ENCODE measurements at regions not wholly inside any gene's neighbourhood (a gene's known extent, or its start where the extent isn't known, plus 50 kb on each side); places are given as distances from the start of the nearest gene placed in this dataset.

- no peak for DNase-seq (ENCODE audit: low read depth)
- H3K4me3 ChIP-seq (ENCODE audit: low read depth, low read length), result no peak overlapping the region
- no peak for TF ChIP-seq CTCF (IDR thresholded peaks at IDR 0.05; ENCODE audit: low read depth, low read length, missing control alignments)
These were observed 140.9 kb upstream of the ROPN1 start for GRCh38 chr3:124132813-124133212.

- no peak for DNase-seq (ENCODE audit: low read depth)
- no peak overlapping the region for H3K4me3 ChIP-seq (ENCODE audit: low read depth, low read length)
- no peak for TF ChIP-seq CTCF (IDR thresholded peaks at IDR 0.05; ENCODE audit: low read depth, low read length, missing control alignments)
These were observed 141.5 kb upstream of the ROPN1 start for GRCh38 chr3:124133366-124133940.

GRCh38 chr3:124137216-124137615, 145.3 kb upstream of the ROPN1 start:
- no peak for DNase-seq (ENCODE audit: low read depth)

GRCh38 chr3:124138148-124138547, 146.2 kb upstream of the ROPN1 start:
- H3K4me3 ChIP-seq (ENCODE audit: low read depth, low read length), result no peak overlapping the region
- DNase-seq (ENCODE audit: low read depth), result no peak
- TF ChIP-seq CTCF (IDR thresholded peaks at IDR 0.05; ENCODE audit: low read depth, low read length, missing control alignments), result no peak

More at GRCh38 chr3:124137216-124137615, 145.3 kb upstream of the ROPN1 start:
- no peak overlapping the region for H3K4me3 ChIP-seq (ENCODE audit: low read depth, low read length)
- TF ChIP-seq CTCF (IDR thresholded peaks at IDR 0.05; ENCODE audit: low read depth, low read length, missing control alignments), result no peak

GRCh38 chr3:124140746-124141145, 148.8 kb upstream of the ROPN1 start:
- no peak overlapping the region for H3K4me3 ChIP-seq (ENCODE audit: low read depth, low read length)
- no peak for DNase-seq (ENCODE audit: low read depth)
- TF ChIP-seq CTCF (IDR thresholded peaks at IDR 0.05; ENCODE audit: low read depth, low read length, missing control alignments), result no peak

GRCh38 chr3:124142389-124142970, 150.6 kb upstream of the ROPN1 start:
- TF ChIP-seq CTCF (IDR thresholded peaks at IDR 0.05; ENCODE audit: low read depth, low read length, missing control alignments), result no peak
- no peak for DNase-seq (ENCODE audit: low read depth)
- no peak overlapping the region for H3K4me3 ChIP-seq (ENCODE audit: low read depth, low read length)

- H3K4me3 ChIP-seq (ENCODE audit: low read depth, low read length), result no peak overlapping the region
- TF ChIP-seq CTCF (IDR thresholded peaks at IDR 0.05; ENCODE audit: low read depth, low read length, missing control alignments), result no peak
- DNase-seq (ENCODE audit: low read depth), result no peak
These were observed 151.1 kb upstream of the ROPN1 start for GRCh38 chr3:124143047-124143446.

Data from GM12864 (cell line).